ENCODE measurements at regions not wholly inside any gene's neighbourhood (a gene's known extent, or its start where the extent isn't known, plus 50 kb on each side); places are given as distances from the start of the nearest gene placed in this dataset.

DNA sequence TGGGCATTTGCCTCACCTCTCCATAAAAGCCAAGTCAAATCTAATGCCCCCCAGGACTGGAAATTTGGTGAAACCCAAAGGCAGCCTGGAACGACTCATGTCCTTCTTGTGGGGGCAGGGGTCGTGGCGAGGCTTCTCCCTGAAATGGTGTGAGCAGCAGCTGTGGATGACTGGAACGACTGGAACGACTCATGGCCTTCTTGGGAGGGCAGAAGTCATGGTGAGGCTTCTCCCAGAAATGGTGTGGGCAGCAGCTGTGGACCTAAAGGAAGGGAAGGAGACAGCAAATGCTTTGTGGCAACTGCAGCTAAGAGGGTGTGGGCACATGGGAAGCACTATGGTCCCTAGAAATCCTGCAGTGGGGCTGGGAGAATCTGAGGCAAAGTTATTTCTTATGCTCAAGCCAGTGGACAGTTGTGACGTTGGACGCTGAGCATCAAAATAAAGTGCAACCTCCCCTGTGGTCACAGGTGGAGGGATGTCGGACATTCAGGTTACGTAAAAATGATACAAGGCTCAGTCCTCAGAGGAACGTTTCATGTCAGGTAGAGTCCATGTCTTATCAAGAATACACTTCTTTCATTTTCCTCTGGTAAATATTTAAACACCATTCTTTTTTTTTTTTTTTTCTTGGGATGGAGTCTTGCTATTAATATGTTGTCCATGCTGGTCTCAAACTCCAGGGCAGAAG is 107.0 kb upstream of the KIF5B start:
- Histone ChIP-seq H2AFZ (ENCODE audit: control insufficient read depth, low read length) (no peak overlapping the region), H4K20me1 (ENCODE audit: control insufficient read depth, extremely low read depth, insufficient read depth, low read length) (no peaks in the 10 kb centered on the region)
- dilution Hi-C loops (cut with MboI; ENCODE audit: extremely low pct_ligation_motif_present, low sequenced_read_pairs) = no loop called here

GRCh38 chr10:32161586-32161985 is 105.4 kb upstream of the KIF5B start:
- Histone ChIP-seq H3K27ac (ENCODE audit: control insufficient read depth, insufficient read depth, low read length) (no peak overlapping the region), H3K4me1 (ENCODE audit: control insufficient read depth, extremely low read depth, insufficient read depth, low read length) (no peaks in the 10 kb centered on the region), H3K36me3 (ENCODE audit: control insufficient read depth in 2 of 2, extremely low read depth in 1 of 2, insufficient read depth in 2 of 2, low read length in 2 of 2) (no peaks in the 10 kb centered on the region), H3K9me3 (ENCODE audit: control insufficient read depth, low read depth, low read length) (no peaks in the 10 kb centered on the region), H3K9me1 (ENCODE audit: control insufficient read depth, extremely low read depth, insufficient read depth, low read length) (no peaks in the 10 kb centered on the region), H3K27me3 (ENCODE audit: control insufficient read depth, extremely low read depth, insufficient read depth, low read length) (no peaks in the 10 kb centered on the region), H4K20me1 (ENCODE audit: control insufficient read depth, extremely low read depth, insufficient read depth, low read length) (no peaks in the 10 kb centered on the region), H3K79me2 (ENCODE audit: control insufficient read depth, insufficient read depth, low read length) (no peaks in the 10 kb centered on the region), H2AFZ (ENCODE audit: control insufficient read depth, low read length) (no peak overlapping the region), H3K9ac (ENCODE audit: control insufficient read depth, extremely low read depth, insufficient read depth, low read length) (no peak overlapping the region), H3K4me3 (ENCODE audit: control insufficient read depth in 2 of 3, extremely low read depth in 1 of 3, insufficient read depth in 2 of 3, low read depth in 1 of 3, low read length in 3 of 3) (no peak overlapping the region), H3K4me2 (ENCODE audit: control insufficient read depth, extremely low read depth, insufficient read depth, low read depth, low read length) (no peak overlapping the region)
- no peak for TF ChIP-seq EZH2 (IDR thresholded peaks at IDR 0.05; ENCODE audit: low read length)
- TF ChIP-seq, protein P1, sequence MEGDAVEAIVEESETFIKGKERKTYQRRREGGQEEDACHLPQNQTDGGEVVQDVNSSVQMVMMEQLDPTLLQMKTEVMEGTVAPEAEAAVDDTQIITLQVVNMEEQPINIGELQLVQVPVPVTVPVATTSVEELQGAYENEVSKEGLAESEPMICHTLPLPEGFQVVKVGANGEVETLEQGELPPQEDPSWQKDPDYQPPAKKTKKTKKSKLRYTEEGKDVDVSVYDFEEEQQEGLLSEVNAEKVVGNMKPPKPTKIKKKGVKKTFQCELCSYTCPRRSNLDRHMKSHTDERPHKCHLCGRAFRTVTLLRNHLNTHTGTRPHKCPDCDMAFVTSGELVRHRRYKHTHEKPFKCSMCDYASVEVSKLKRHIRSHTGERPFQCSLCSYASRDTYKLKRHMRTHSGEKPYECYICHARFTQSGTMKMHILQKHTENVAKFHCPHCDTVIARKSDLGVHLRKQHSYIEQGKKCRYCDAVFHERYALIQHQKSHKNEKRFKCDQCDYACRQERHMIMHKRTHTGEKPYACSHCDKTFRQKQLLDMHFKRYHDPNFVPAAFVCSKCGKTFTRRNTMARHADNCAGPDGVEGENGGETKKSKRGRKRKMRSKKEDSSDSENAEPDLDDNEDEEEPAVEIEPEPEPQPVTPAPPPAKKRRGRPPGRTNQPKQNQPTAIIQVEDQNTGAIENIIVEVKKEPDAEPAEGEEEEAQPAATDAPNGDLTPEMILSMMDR (optimal IDR thresholded peaks at IDR 0.05 in 1 of 3, IDR thresholded peaks at IDR 0.05 in 1 of 3, conservative IDR thresholded peaks at IDR 0.05 in 1 of 3; ENCODE audit: extremely low read depth in 1 of 3, insufficient read depth in 2 of 3, low read length in 3 of 3) = no peak
- DNase-seq (ENCODE audit: low read depth, low spot score) (no peak), FAIRE-seq (no peak)
- dilution Hi-C loops (cut with MboI; ENCODE audit: extremely low pct_ligation_motif_present, low sequenced_read_pairs) = no loop called here

More for the DNA sequence above, 107.0 kb upstream of the KIF5B start:
- Histone ChIP-seq H3K36me3 (ENCODE audit: control insufficient read depth in 2 of 2, extremely low read depth in 1 of 2, insufficient read depth in 2 of 2, low read length in 2 of 2) (no peaks in the 10 kb centered on the region), H3K27ac (ENCODE audit: control insufficient read depth, insufficient read depth, low read length) (no peak overlapping the region), H3K27me3 (ENCODE audit: control insufficient read depth, extremely low read depth, insufficient read depth, low read length) (no peaks in the 10 kb centered on the region), H3K9me1 (ENCODE audit: control insufficient read depth, extremely low read depth, insufficient read depth, low read length) (no peaks in the 10 kb centered on the region), H3K9me3 (ENCODE audit: control insufficient read depth, low read depth, low read length) (no peaks in the 10 kb centered on the region), H3K79me2 (ENCODE audit: control insufficient read depth, insufficient read depth, low read length) (no peaks in the 10 kb centered on the region), H3K9ac (ENCODE audit: control insufficient read depth, extremely low read depth, insufficient read depth, low read length) (no peak overlapping the region), H3K4me1 (ENCODE audit: control insufficient read depth, extremely low read depth, insufficient read depth, low read length) (no peaks in the 10 kb centered on the region), H3K4me2 (ENCODE audit: control insufficient read depth, extremely low read depth, insufficient read depth, low read depth, low read length) (no peak overlapping the region), H3K4me3 (ENCODE audit: control insufficient read depth in 2 of 3, extremely low read depth in 1 of 3, insufficient read depth in 2 of 3, low read depth in 1 of 3, low read length in 3 of 3) (no peak overlapping the region)
- no peak for FAIRE-seq
- TF ChIP-seq, protein P1 (optimal IDR thresholded peaks at IDR 0.05 in 1 of 3, IDR thresholded peaks at IDR 0.05 in 1 of 3, conservative IDR thresholded peaks at IDR 0.05 in 1 of 3; ENCODE audit: extremely low read depth in 1 of 3, insufficient read depth in 2 of 3, low read length in 3 of 3) = no peak
- TF ChIP-seq EZH2 (IDR thresholded peaks at IDR 0.05; ENCODE audit: low read length) = no peak
- no peak for DNase-seq (ENCODE audit: low read depth, low spot score)
